ENCODE measurements at regions not wholly inside any gene's neighbourhood (a gene's known extent, or its start where the extent isn't known, plus 50 kb on each side); places are given as distances from the start of the nearest gene placed in this dataset.

GRCh38 chr16:87057211-87057881, 259.8 kb downstream of the C16orf95 start:
- Histone ChIP-seq H3K4me3 (ENCODE audit: low read depth, low read length) (no peak overlapping the region), H3K9me3 (ENCODE audit: control insufficient read depth, insufficient read depth, low read depth, low read length) (no peaks in the 10 kb centered on the region), H3K4me1 (ENCODE audit: control insufficient read depth, insufficient read depth, low read length) (no peaks in the 10 kb centered on the region), H3K27ac (ENCODE audit: extremely low read depth, low read depth, low read length) (no peak overlapping the region), H3K36me3 (ENCODE audit: control insufficient read depth in 2 of 2, insufficient read depth in 1 of 2, low read length in 2 of 2) (no peaks in the 10 kb centered on the region)
- TF ChIP-seq ZNF76 (tag by site-specific recombination; IDR thresholded peaks at IDR 0.05; ENCODE audit: borderline replicate concordance, low read depth): no peak
- no peak for TF ChIP-seq ZNF138 (tag by site-specific recombination; IDR thresholded peaks at IDR 0.05; ENCODE audit: borderline replicate concordance)
- no peak for TF ChIP-seq ZNF501 (tag by site-specific recombination; IDR thresholded peaks at IDR 0.05)
- TF ChIP-seq ZNF707 (tag by site-specific recombination; IDR thresholded peaks at IDR 0.05): no peak
- no peak for TF ChIP-seq MZF1 (tag by site-specific recombination; IDR thresholded peaks at IDR 0.05; ENCODE audit: borderline replicate concordance)
- TF ChIP-seq ZNF133 (tag by site-specific recombination; IDR thresholded peaks at IDR 0.05): no peak
- TF ChIP-seq ZNF311 (tag by site-specific recombination; IDR thresholded peaks at IDR 0.05; ENCODE audit: borderline replicate concordance): no peak
- no peak for TF ChIP-seq ZNF155 (tag by site-specific recombination; IDR thresholded peaks at IDR 0.05)
- TF ChIP-seq, protein P1, sequence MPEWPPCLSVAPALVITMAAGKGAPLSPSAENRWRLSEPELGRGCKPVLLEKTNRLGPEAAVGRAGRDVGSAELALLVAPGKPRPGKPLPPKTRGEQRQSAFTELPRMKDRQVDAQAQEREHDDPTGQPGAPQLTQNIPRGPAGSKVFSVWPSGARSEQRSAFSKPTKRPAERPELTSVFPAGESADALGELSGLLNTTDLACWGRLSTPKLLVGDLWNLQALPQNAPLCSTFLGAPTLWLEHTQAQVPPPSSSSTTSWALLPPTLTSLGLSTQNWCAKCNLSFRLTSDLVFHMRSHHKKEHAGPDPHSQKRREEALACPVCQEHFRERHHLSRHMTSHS (tag by site-specific recombination; IDR thresholded peaks at IDR 0.05): no peak
- TF ChIP-seq ZNF239 (tag by site-specific recombination; IDR thresholded peaks at IDR 0.05): no peak
- TF ChIP-seq ZNF530 (tag by site-specific recombination; IDR thresholded peaks at IDR 0.05; ENCODE audit: low read depth): no peak
- no peak for TF ChIP-seq ZNF2 (tag by site-specific recombination; IDR thresholded peaks at IDR 0.05)
- no peak for TF ChIP-seq ZNF843 (tag by site-specific recombination; IDR thresholded peaks at IDR 0.05)
- TF ChIP-seq GLIS1 (tag by site-specific recombination; IDR thresholded peaks at IDR 0.05): no peak
- TF ChIP-seq ZBTB1 (tag by site-specific recombination; IDR thresholded peaks at IDR 0.05): no peak
- TF ChIP-seq ZNF19 (tag by site-specific recombination; IDR thresholded peaks at IDR 0.05; ENCODE audit: low read depth): no peak
- ChIA-PET POLR2A (interaction anchor here (1.0 kb wide), 1 partner anchor 10 kb away, joined by 3 read pairs; no protein-coding TSS in a partner anchor), CTCF (no interaction called here)

DNA sequence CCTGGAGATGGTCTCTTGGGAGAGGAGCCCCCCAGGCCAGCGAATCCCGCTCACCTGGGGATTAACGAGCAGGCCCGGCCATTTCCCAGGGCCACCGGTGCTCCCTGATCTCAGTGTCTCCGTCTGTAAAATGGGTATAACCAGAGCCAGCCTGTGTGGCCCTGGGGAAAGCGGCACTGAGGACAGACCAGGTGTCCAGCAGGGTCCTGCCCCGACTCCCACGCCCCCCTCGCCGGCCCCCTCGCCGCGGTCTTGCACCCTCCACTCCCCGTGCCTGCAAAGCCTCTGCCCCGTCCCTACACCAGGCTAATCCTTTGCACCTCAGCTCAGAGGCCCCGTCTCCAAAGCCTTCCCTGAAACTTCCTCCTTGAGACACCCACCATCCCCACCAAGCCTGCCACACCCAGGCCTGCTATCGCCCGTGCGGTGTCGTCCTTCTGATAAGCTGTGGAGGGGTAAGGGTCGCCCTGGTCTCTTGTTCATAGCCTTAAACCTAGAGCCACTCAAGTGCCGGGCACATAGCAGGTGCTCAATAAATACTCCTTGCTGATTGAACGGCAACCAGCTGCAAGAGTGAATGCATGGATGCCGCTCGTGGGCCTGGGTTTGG, 259.1 kb downstream of the C16orf95 start:
- H3K36me3 ChIP-seq (ENCODE audit: control insufficient read depth in 2 of 2, insufficient read depth in 1 of 2, low read length in 2 of 2): no peaks in the 10 kb centered on the region
- H3K4me3 ChIP-seq (ENCODE audit: low read depth, low read length): no peak overlapping the region
- no peak overlapping the region for H3K27ac ChIP-seq (ENCODE audit: extremely low read depth, low read depth, low read length)
- ChIA-PET CTCF (interaction anchor here (0.9 to 6.2 kb wide), 2 partner anchors 10 to 493 kb away, joined by 4 to 127 read pairs; partner anchors contain the start of gene FOXC2), POLR2A (no interaction called here)
- H3K9me3 ChIP-seq (ENCODE audit: control insufficient read depth, insufficient read depth, low read depth, low read length): no peaks in the 10 kb centered on the region
- H3K4me1 ChIP-seq (ENCODE audit: control insufficient read depth, insufficient read depth, low read length): no peaks in the 10 kb centered on the region
- no peak for TF ChIP-seq ZNF785 (tag by site-specific recombination; IDR thresholded peaks at IDR 0.05)
- TF ChIP-seq ZBTB26 (tag by site-specific recombination; optimal IDR thresholded peaks at IDR 0.05): no peak
- TF ChIP-seq KLF16 (tag by site-specific recombination; IDR thresholded peaks at IDR 0.05): no peak
- no peak for TF ChIP-seq HOXC10 (CRISPR knock-in tag; IDR thresholded peaks at IDR 0.05)
- no peak for TF ChIP-seq ZNF677 (tag by site-specific recombination; IDR thresholded peaks at IDR 0.05)
- TF ChIP-seq ZNF660 (tag by site-specific recombination; IDR thresholded peaks at IDR 0.05): no peak
- TF ChIP-seq ZBTB20 (tag by site-specific recombination; IDR thresholded peaks at IDR 0.05): no peak
- TF ChIP-seq YY2 (tag by site-specific recombination; IDR thresholded peaks at IDR 0.05): no peak
- TF ChIP-seq SALL2 (tag by site-specific recombination; IDR thresholded peaks at IDR 0.05; ENCODE audit: borderline replicate concordance): no peak
- no peak for TF ChIP-seq ZSCAN30 (tag by site-specific recombination; IDR thresholded peaks at IDR 0.05)
- TF ChIP-seq, protein P2, sequence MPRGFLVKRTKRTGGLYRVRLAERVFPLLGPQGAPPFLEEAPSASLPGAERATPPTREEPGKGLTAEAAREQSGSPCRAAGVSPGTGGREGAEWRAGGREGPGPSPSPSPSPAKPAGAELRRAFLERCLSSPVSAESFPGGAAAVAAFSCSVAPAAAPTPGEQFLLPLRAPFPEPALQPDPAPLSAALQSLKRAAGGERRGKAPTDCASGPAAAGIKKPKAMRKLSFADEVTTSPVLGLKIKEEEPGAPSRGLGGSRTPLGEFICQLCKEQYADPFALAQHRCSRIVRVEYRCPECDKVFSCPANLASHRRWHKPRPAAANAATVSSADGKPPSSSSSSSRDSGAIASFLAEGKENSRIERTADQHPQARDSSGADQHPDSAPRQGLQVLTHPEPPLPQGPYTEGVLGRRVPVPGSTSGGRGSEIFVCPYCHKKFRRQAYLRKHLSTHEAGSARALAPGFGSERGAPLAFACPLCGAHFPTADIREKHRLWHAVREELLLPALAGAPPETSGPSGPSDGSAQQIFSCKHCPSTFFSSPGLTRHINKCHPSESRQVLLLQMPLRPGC (tag by site-specific recombination; IDR thresholded peaks at IDR 0.05): no peak
- no peak for TF ChIP-seq ZBTB44 (tag by site-specific recombination; IDR thresholded peaks at IDR 0.05)
